ENCODE measurements at regions not wholly inside any gene's neighbourhood (a gene's known extent, or its start where the extent isn't known, plus 50 kb on each side); places are given as distances from the start of the nearest gene placed in this dataset.

DNA sequence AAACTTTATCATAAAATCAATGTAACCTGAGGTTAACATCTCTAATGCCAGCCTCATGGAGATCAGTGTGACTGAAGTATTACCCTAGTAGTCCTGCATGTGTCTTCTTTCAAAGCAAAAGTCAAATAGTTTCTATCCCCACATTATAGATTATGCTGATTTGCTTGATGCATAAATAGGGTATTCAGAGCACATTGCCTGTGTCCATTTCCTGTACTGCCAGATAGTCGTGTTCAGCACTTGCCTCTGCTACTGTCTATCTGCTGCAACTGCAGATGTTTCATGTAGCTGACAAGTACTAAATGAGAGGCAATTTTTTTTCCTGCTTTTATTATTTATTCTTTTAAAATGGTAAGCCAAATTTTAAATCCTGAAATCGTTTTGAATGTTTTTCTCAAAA, 348.7 kb downstream of the CHRM3 start:
- Mint-ChIP-seq H3K36me3 (ENCODE audit: low read depth) (peaks cover 3% of the 10 kb centered on the region), H3K27me3 (no peaks in the 10 kb centered on the region), H3K4me3 (no peak overlapping the region), H3K27ac (no peak overlapping the region), H3K9me3 (ENCODE audit: low read depth) (no peaks in the 10 kb centered on the region), H3K4me1 (peaks cover 22% of the 10 kb centered on the region)
- ATAC-seq (no peak), DNase-seq (no peak)
- ChIA-PET CTCF (no interaction called here), POLR2A (no interaction called here)
- intact Hi-C loops (cut with DNase I, micrococcal nuclease): no loop called here

DNA sequence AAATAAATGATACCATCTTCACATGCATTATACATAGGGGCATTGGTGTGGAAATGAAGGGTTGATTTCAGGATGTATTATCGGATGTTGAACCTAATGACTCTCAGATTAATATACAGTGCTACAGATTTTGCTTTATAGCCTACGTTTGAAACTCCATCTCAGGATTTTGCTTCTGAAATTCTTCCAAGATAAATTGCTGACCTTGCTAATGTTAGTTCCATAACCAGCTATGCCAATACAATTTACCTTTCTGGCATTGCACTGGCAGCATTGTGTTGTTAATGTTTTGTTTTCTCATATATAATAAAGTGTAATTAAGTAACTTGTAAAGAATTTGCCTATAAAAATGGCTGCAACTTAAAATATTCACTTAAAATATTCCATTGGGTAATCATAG, 350.1 kb downstream of the CHRM3 start:
- POLR2A ChIA-PET: no interaction called here

DNA sequence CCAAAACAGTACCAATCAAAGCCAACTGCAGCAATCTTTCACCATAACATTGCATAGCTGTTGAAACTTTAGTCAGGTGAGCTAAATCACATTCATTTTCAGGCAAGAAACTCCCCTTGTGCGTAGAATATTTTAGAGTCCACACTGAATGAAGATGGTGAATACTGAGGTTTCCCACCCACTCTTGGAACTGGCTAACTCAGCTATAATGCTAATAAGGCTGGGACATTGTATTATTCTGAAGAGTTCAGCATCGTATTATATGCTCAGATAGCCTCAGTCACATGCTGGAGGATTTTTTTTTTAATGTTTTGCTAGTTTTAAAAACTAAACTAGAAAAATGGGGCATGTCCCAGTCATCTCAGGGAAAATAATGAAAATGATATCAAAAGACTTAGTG, 352.3 kb upstream of the FMN2 start:
- Mint-ChIP-seq H3K4me3 (no peak overlapping the region), H3K27ac (no peak overlapping the region), H3K4me1 (peaks cover 33% of the 10 kb centered on the region), H3K27me3 (no peaks in the 10 kb centered on the region), H3K36me3 (ENCODE audit: low read depth) (peaks cover 3% of the 10 kb centered on the region), H3K9me3 (ENCODE audit: low read depth) (no peaks in the 10 kb centered on the region)
- DNase-seq (no peak), ATAC-seq (no peak)
- ChIA-PET POLR2A (no interaction called here), CTCF (interaction anchor here (0.6 kb wide), 1 partner anchor 384 kb away, joined by 3 read pairs; no protein-coding TSS in a partner anchor)
- intact Hi-C loops (cut with DNase I, micrococcal nuclease): no loop called here

More for the DNA sequence above, 350.1 kb downstream of the CHRM3 start:
- ATAC-seq (no peak), DNase-seq (no peak)
- Mint-ChIP-seq H3K4me3 (no peak overlapping the region), H3K9me3 (ENCODE audit: low read depth) (no peaks in the 10 kb centered on the region), H3K27ac (no peak overlapping the region), H3K27me3 (no peaks in the 10 kb centered on the region), H3K4me1 (peaks cover 25% of the 10 kb centered on the region), H3K36me3 (ENCODE audit: low read depth) (peaks cover 3% of the 10 kb centered on the region)
- intact Hi-C loops (cut with DNase I, micrococcal nuclease): no loop called here
- CTCF ChIA-PET: interaction anchor here (0.9 kb wide), 1 partner anchor 10 kb away, joined by 3 read pairs; no protein-coding TSS in a partner anchor

DNA sequence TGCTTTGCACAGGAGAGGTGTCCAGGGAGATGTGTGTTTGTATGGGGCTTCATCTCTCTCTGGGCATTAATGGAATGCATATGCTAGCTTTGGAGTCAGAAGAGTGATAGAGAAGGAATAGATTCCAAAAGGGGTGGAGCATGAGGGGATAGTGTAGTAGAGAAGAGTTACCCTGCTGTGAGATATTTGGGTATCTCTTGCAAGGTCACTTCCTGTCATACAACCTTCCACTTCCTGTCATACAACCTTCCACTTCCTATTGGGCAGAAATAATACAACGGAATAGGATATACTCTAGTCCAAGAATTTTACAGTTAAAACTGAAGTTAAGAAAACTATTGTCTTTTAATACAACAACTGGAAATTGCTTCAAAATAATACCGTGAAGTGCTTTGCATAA, 351.8 kb upstream of the FMN2 start:
- intact Hi-C loops (cut with DNase I, micrococcal nuclease): loop anchor here in 1 of 2 experiments (2.0 kb wide), 1 partner anchor 17 kb away; no protein-coding TSS in a partner anchor
- POLR2A ChIA-PET: no interaction called here
- DNase-seq (no peak), ATAC-seq (no peak)
- CTCF ChIA-PET: no interaction called here
- Mint-ChIP-seq H3K27ac (no peak overlapping the region), H3K9me3 (ENCODE audit: low read depth) (no peaks in the 10 kb centered on the region), H3K36me3 (ENCODE audit: low read depth) (peaks cover 3% of the 10 kb centered on the region), H3K4me3 (no peak overlapping the region), H3K4me1 (peaks cover 29% of the 10 kb centered on the region), H3K27me3 (no peaks in the 10 kb centered on the region)

DNA sequence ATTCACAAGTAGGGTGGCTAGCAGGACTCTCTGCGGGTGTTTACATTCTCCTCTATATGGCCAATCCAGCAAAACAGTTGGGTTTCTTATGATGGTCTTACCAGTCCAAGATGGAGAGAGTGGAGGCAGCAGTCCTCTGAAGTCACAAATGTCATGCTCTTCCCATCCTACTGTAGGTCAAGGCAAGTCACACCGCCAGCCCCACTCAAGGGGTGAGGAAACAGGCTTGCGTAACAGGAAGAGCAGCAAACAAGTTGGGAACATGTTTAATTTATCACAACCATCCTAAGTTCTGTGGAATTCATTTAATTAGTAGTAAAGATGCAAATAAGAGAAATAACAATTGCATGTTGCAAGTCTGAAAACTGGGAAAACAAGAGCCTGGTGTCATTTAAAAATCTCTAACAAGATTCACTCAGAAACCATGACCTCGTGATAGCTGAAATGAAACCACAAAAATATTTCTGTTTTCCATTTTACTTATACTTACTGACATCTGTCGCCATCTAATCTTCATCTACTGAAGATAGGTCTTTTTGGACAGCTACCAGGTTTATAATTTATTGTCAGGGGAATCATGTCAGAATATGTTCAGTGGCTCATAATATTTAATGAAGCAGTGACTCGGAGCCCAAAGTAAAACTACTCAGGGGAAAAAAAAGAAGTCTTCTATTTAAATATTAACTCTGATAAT, 349.1 kb upstream of the FMN2 start:
- intact Hi-C loops (cut with DNase I, micrococcal nuclease): no loop called here
- Mint-ChIP-seq H3K9me3 (ENCODE audit: low read depth) (no peaks in the 10 kb centered on the region), H3K27ac (no peak overlapping the region), H3K4me1 (peaks cover 19% of the 10 kb centered on the region), H3K27me3 (no peaks in the 10 kb centered on the region), H3K36me3 (ENCODE audit: low read depth) (peaks cover 3% of the 10 kb centered on the region), H3K4me3 (no peak overlapping the region)
- no peak for ATAC-seq
- ChIA-PET CTCF (interaction anchor here (0.7 kb wide), 1 partner anchor 13 kb away, joined by 3 read pairs; no protein-coding TSS in a partner anchor), POLR2A (no interaction called here)
- DNase-seq: no peak

DNA sequence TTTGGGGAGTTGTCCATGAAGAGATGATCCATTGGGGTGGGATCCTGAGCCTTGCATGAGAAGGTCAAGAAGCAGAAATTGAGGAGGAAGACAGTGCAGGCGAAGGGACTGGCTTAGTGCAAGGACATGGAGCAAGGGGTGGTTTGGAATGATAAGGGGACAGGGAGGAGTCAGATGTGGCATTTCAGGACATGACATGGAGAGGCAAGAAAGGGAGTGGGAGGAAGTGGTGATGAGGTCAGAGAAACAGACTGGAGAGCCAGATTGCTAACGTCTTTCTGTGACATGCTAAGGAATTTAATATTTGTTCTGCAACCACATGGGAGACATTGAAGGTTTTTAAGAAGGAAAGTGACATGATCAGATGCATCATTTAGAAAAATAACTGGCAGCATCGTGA, 346.8 kb upstream of the FMN2 start:
- Mint-ChIP-seq H3K4me1 (peaks cover 14% of the 10 kb centered on the region), H3K9me3 (ENCODE audit: low read depth) (no peaks in the 10 kb centered on the region), H3K27ac (no peak overlapping the region), H3K36me3 (ENCODE audit: low read depth) (peaks cover 1% of the 10 kb centered on the region), H3K4me3 (no peak overlapping the region), H3K27me3 (no peaks in the 10 kb centered on the region)
- no peak for ATAC-seq
- DNase-seq: no peak
- ChIA-PET CTCF (no interaction called here), POLR2A (no interaction called here)
- intact Hi-C loops (cut with DNase I, micrococcal nuclease): no loop called here

DNA sequence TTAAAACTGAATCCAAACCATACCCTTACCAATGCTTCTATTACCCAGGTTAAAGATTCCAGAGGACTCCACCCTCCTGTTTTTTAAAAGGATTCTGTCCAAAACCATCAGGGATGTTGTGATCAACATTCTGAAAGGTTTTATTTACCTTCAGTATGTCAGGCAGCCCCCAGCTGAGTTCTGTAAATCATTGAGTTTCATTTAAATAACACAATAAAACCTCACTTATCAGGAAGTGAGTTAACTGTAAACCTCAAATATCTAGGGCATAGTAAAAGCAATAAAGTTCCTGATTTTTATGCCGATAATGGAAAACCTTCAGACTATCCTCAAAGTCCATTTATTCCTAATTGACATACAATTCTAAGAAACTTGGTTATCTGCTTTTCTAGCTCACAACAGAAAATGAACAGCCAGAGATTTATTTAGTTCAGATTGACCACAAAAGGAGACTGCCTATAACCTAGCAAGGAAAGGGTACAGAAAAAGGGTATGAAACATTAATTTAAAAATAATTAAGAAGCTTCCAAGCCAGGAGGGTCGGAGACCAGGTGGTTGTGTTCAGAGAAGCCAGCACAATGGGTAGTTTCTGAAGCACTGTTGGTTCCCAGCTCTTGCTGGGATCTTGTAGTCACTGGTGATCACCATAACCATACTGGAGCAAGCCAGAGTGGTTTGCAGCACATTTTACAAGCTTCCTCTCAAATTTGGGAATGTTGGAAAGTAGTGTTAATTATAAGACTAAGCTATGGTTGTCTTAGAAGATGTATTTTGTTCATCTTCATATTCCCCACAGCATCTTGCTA, 336.4 kb upstream of the FMN2 start:
- H3K27ac Mint-ChIP-seq: no peak overlapping the region
- no peaks in the 10 kb centered on the region for H3K9me3 Mint-ChIP-seq (ENCODE audit: low read depth)
- intact Hi-C loops (cut with DNase I, micrococcal nuclease): no loop called here
- ATAC-seq (no peak), DNase-seq (no peak)
- ChIA-PET CTCF (no interaction called here), POLR2A (no interaction called here)
- no peak overlapping the region for H3K4me3 Mint-ChIP-seq
- H3K4me1 Mint-ChIP-seq: no peaks in the 10 kb centered on the region
- H3K36me3 Mint-ChIP-seq (ENCODE audit: low read depth): no peaks in the 10 kb centered on the region
- no peaks in the 10 kb centered on the region for H3K27me3 Mint-ChIP-seq

DNA sequence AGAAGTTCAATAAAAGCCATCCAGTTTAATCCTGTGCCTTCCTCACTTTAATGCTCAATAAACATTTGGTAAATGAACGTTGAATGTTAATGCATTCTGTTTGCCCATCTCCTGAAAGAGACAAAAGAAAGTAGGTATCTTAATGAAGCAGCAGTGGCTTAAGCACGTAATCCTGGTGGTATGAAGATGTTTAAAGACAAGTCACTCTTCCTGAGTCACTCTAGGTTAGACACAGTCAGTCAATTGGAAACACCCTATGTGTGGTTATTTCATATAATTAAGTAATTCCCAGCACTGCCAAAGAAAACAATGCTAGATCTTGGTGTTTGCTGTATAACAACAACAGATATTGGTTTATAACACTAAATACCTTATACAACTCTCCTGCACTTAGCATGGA, 334.0 kb upstream of the FMN2 start:
- H3K36me3 Mint-ChIP-seq (ENCODE audit: low read depth): no peaks in the 10 kb centered on the region
- no peak overlapping the region for H3K27ac Mint-ChIP-seq
- DNase-seq (no peak), ATAC-seq (no peak)
- no peak overlapping the region for H3K4me3 Mint-ChIP-seq
- no peaks in the 10 kb centered on the region for H3K9me3 Mint-ChIP-seq (ENCODE audit: low read depth)
- ChIA-PET POLR2A (no interaction called here), CTCF (no interaction called here)
- intact Hi-C loops (cut with DNase I, micrococcal nuclease): no loop called here
- H3K4me1 Mint-ChIP-seq: no peaks in the 10 kb centered on the region
- H3K27me3 Mint-ChIP-seq: no peaks in the 10 kb centered on the region

DNA sequence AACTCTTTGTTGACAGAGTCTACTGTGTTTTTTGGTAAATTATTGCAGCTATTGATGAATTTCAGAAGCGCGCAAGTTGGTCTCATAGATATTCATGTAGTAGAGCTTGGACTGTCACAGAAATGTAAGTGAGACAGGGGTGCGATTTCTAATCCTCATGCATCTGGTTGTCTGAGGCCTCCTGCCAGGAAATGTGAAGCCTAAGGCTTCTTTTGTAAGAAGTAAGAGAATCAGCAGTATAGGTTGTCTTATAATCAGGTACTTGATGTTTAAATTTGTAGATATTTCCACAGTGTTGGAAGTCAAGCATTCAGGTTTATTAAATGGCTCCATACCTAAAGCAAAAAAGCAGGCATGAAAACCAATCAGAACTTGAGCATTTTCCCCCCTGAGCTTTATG, 332.9 kb upstream of the FMN2 start:
- CTCF ChIA-PET: no interaction called here
- Mint-ChIP-seq H3K27ac (no peak overlapping the region), H3K9me3 (ENCODE audit: low read depth) (no peaks in the 10 kb centered on the region), H3K4me3 (no peak overlapping the region), H3K4me1 (no peaks in the 10 kb centered on the region), H3K36me3 (ENCODE audit: low read depth) (no peaks in the 10 kb centered on the region), H3K27me3 (no peaks in the 10 kb centered on the region)
- POLR2A ChIA-PET: no interaction called here
- intact Hi-C loops (cut with DNase I, micrococcal nuclease): no loop called here
- DNase-seq (no peak), ATAC-seq (no peak)

DNA sequence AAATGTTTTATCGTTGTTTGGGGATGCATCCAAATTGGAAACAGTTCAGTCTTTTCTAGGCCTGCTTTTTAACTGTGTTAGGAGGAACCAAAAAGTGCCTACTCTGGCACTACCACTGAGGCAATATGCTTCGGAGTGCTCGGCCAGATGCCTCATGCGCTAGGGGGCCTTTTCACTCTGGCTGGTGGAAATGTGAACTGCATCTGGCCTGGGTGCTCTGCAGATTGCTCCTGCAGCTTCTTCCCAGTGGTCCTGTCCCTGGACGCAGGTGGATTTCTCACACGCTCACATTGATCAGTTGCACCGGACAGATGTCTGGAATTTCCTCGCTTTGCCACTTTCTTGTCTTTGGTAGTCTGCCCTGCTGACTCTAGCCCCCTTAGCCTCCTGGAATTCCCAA, 330.2 kb upstream of the FMN2 start:
- Mint-ChIP-seq H3K4me1 (no peaks in the 10 kb centered on the region), H3K4me3 (no peak overlapping the region), H3K27ac (no peak overlapping the region), H3K36me3 (ENCODE audit: low read depth) (no peaks in the 10 kb centered on the region), H3K27me3 (no peaks in the 10 kb centered on the region), H3K9me3 (ENCODE audit: low read depth) (no peaks in the 10 kb centered on the region)
- ATAC-seq: no peak
- ChIA-PET CTCF (no interaction called here), POLR2A (no interaction called here)
- no peak for DNase-seq
- intact Hi-C loops (cut with DNase I, micrococcal nuclease): no loop called here

DNA sequence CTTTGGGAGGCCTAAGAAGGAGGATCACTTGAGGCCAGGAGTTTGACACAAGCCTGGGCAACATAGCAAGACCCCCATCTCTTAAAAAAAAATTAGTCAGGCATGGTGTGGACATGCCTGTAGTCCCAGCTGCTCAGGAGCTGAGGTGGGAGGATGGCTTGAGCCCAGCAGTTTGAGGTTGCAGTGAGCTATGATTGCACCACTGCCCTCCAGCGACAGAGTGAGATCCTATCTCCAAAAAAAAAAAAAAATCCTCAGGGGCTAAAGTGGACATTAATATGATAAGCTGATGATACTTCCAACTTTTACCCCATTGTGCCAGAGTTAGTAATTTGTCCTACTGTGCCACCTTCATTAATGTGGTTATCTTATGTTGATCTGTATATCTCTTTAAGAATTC, 327.8 kb upstream of the FMN2 start:
- no peaks in the 10 kb centered on the region for H3K9me3 Mint-ChIP-seq (ENCODE audit: low read depth)
- no peak for DNase-seq
- no peaks in the 10 kb centered on the region for H3K4me1 Mint-ChIP-seq
- POLR2A ChIA-PET: no interaction called here
- intact Hi-C loops (cut with DNase I, micrococcal nuclease): no loop called here
- CTCF ChIA-PET: interaction anchor here (1.0 kb wide), 3 partner anchors 12 to 241 kb away, joined by 3 to 4 read pairs (median 3); no protein-coding TSS in a partner anchor
- no peak overlapping the region for H3K27ac Mint-ChIP-seq
- H3K4me3 Mint-ChIP-seq: no peak overlapping the region
- no peaks in the 10 kb centered on the region for H3K27me3 Mint-ChIP-seq
- no peaks in the 10 kb centered on the region for H3K36me3 Mint-ChIP-seq (ENCODE audit: low read depth)
- ATAC-seq: no peak

DNA sequence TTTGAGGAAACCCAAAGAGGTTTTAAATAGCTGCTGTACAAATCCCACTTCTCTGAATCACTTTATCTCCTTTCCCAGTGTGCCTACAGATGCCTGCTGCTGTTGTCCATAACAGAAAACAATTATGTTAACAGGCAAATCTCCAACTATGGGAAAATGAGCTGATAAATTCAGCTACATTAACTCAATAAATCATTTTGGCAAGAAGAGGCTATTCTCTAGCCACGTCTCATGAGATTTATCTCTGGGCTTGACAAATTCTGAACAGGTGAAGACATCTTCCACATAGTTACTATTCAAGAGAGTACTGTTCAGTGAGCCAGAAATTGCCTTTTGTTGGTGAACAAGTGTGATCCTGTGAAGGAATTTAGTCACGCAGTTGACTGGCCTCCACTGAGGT, 327.1 kb upstream of the FMN2 start:
- ATAC-seq: no peak
- ChIA-PET CTCF (interaction anchor here (1.0 kb wide), 2 partner anchors 11 to 41 kb away, joined by 3 to 4 read pairs; no protein-coding TSS in a partner anchor), POLR2A (no interaction called here)
- H3K4me1 Mint-ChIP-seq: no peaks in the 10 kb centered on the region
- no peak overlapping the region for H3K27ac Mint-ChIP-seq
- no peak overlapping the region for H3K4me3 Mint-ChIP-seq
- no peak for DNase-seq
- no peaks in the 10 kb centered on the region for H3K9me3 Mint-ChIP-seq (ENCODE audit: low read depth)
- H3K36me3 Mint-ChIP-seq (ENCODE audit: low read depth): no peaks in the 10 kb centered on the region
- no peaks in the 10 kb centered on the region for H3K27me3 Mint-ChIP-seq
- intact Hi-C loops (cut with DNase I, micrococcal nuclease): no loop called here
